Endothelial cell (in vitro differentiated cells): ENCODE measurements at regions not wholly inside any gene's neighbourhood (a gene's known extent, or its start where the extent isn't known, plus 50 kb on each side); places are given as distances from the start of the nearest gene placed in this dataset.

Experiments used
- DNase-seq: peaks from one replicate; pipeline ENCODE4 v3.0.0; 2021; ENCODE audit warnings: low spot score
- H3K27ac Mint-ChIP-seq: one replicate; pipeline ENCODE4 v1.8.0; 2021; ENCODE audit warnings: mixed read lengths, inconsistent platforms; ENCODE audit not compliant: unreplicated experiment
- H3K27me3 Mint-ChIP-seq: one replicate; pipeline ENCODE4 v1.8.0; 2021; ENCODE audit warnings: mild to moderate bottlenecking, moderate library complexity, mixed read lengths, inconsistent platforms; ENCODE audit not compliant: unreplicated experiment
- H3K36me3 Mint-ChIP-seq: one replicate; pipeline ENCODE4 v1.8.0; 2021; ENCODE audit warnings: mild to moderate bottlenecking, low read depth, mixed read lengths, inconsistent platforms; ENCODE audit not compliant: unreplicated experiment
- H3K4me1 Mint-ChIP-seq: one replicate; pipeline ENCODE4 v1.8.0; 2021; ENCODE audit warnings: mild to moderate bottlenecking, mixed read lengths, inconsistent platforms; ENCODE audit not compliant: unreplicated experiment
- H3K4me3 Mint-ChIP-seq: one replicate; pipeline ENCODE4 v1.8.0; 2021; ENCODE audit warnings: mild to moderate bottlenecking, mixed read lengths, inconsistent platforms; ENCODE audit not compliant: unreplicated experiment
- H3K9me3 Mint-ChIP-seq: one replicate; pipeline ENCODE4 v1.8.0; 2021; ENCODE audit warnings: mixed read lengths, inconsistent platforms; ENCODE audit not compliant: unreplicated experiment
- CTCF ChIP-seq: fragments of 200-600 bp; sonication (generic); IDR thresholded peaks from one replicate; pipeline ENCODE4 v1.5.0; 2021; ENCODE audit warnings: antibody characterized with exemption; ENCODE audit not compliant: unreplicated experiment

GRCh38 chr1:37113285-37113997, 79.1 kb upstream of the GRIK3 start:
- H3K27me3 Mint-ChIP-seq: peaks cover 3% of the 10 kb centered on the region
- no peaks in the 10 kb centered on the region for H3K4me1 Mint-ChIP-seq
- H3K27ac Mint-ChIP-seq: no peak overlapping the region
- H3K9me3 Mint-ChIP-seq: no peaks in the 10 kb centered on the region
- no peak for TF ChIP-seq CTCF
- no peak overlapping the region for H3K4me3 Mint-ChIP-seq
- DNase-seq: no peak
- H3K36me3 Mint-ChIP-seq: no peaks in the 10 kb centered on the region

- Mint-ChIP-seq H3K4me1 (no peaks in the 10 kb centered on the region), H3K9me3 (no peaks in the 10 kb centered on the region), H3K4me3 (no peak overlapping the region), H3K27me3 (peaks cover 2% of the 10 kb centered on the region), H3K36me3 (no peaks in the 10 kb centered on the region), H3K27ac (no peak overlapping the region)
- no peak for DNase-seq
- no peak for TF ChIP-seq CTCF
Observed at GRCh38 chr1:37118790-37119189, 84.5 kb upstream of the GRIK3 start.

- TF ChIP-seq CTCF: no peak
- no peaks in the 10 kb centered on the region for H3K4me1 Mint-ChIP-seq
- no peaks in the 10 kb centered on the region for H3K9me3 Mint-ChIP-seq
- H3K27ac Mint-ChIP-seq: no peak overlapping the region
- DNase-seq: no peak
- H3K4me3 Mint-ChIP-seq: no peak overlapping the region
- peaks cover 2% of the 10 kb centered on the region for H3K27me3 Mint-ChIP-seq
- H3K36me3 Mint-ChIP-seq: no peaks in the 10 kb centered on the region
Observed at GRCh38 chr1:37120279-37120678, 86.0 kb upstream of the GRIK3 start.

- no peaks in the 10 kb centered on the region for H3K36me3 Mint-ChIP-seq
- H3K4me1 Mint-ChIP-seq: no peaks in the 10 kb centered on the region
- H3K4me3 Mint-ChIP-seq: no peak overlapping the region
- H3K27ac Mint-ChIP-seq: no peak overlapping the region
- peaks cover 6% of the 10 kb centered on the region for H3K27me3 Mint-ChIP-seq
- H3K9me3 Mint-ChIP-seq: no peaks in the 10 kb centered on the region
- no peak for TF ChIP-seq CTCF
- DNase-seq: no peak
Observed at GRCh38 chr1:37123276-37124115, 89.2 kb upstream of the GRIK3 start.

- TF ChIP-seq CTCF: no peak
- Mint-ChIP-seq H3K4me3 (no peak overlapping the region), H3K9me3 (no peaks in the 10 kb centered on the region), H3K27ac (no peak overlapping the region), H3K27me3 (peaks cover 6% of the 10 kb centered on the region), H3K36me3 (no peaks in the 10 kb centered on the region), H3K4me1 (no peaks in the 10 kb centered on the region)
- DNase-seq: no peak
Observed at GRCh38 chr1:37124501-37124900, 90.2 kb upstream of the GRIK3 start.
